Large intestine (tissue), 3 donors: ENCODE measurements at regions not wholly inside any gene's neighbourhood (a gene's known extent, or its start where the extent isn't known, plus 50 kb on each side); places are given as distances from the start of the nearest gene placed in this dataset.

Experiments used
- DNase-seq, 2 donors: peaks; one replicate each; pipeline versions ENCODE4 v3.0.0 to v3.0.0-alpha.2; 2013
- H3K27ac ChIP-seq: one replicate; pipeline ENCODE4 v1.5.1; 2013; ENCODE audit warnings: low read length
- H3K27me3 ChIP-seq: 2 replicates; pipeline ENCODE4 v1.6.1; 2013; ENCODE audit warnings: low read length; ENCODE audit not compliant: control insufficient read depth, insufficient read depth
- H3K36me3 ChIP-seq: 2 replicates; pipeline ENCODE4 v1.6.1; 2013; ENCODE audit warnings: low read length; ENCODE audit not compliant: control insufficient read depth, insufficient read depth
- H3K4me1 ChIP-seq: one replicate; pipeline ENCODE4 v1.6.1; 2013; ENCODE audit warnings: low read length; ENCODE audit not compliant: control insufficient read depth, insufficient read depth
- H3K4me3 ChIP-seq: one replicate; pipeline ENCODE4 v1.5.1; 2013; ENCODE audit warnings: low read length
- H3K9me3 ChIP-seq: one replicate; pipeline ENCODE4 v1.6.1; 2013; ENCODE audit warnings: mild to moderate bottlenecking, low read depth, low read length, moderate library complexity; ENCODE audit not compliant: control insufficient read depth
- WGBS: methylation state at CpG from one replicate; pipeline ENCODE4 v1.1.5; 2013; ENCODE audit warnings: low lambda C conversion rate; ENCODE audit not compliant: insufficient coverage; 5-methylcytosine and 5-hydroxymethylcytosine counted together

GRCh38 chr18:61248589-61248988 is 84.6 kb upstream of the CDH20 start:
- Histone ChIP-seq H3K4me1 (no peaks in the 10 kb centered on the region), H3K9me3 (no peaks in the 10 kb centered on the region), H3K27me3 (no peaks in the 10 kb centered on the region), H3K27ac (no peak overlapping the region), H3K4me3 (no peak overlapping the region), H3K36me3 (no peaks in the 10 kb centered on the region)
- 70% methylated on average over 2 of the region's 3 CpGs for WGBS
- DNase-seq, result no peak

DNA sequence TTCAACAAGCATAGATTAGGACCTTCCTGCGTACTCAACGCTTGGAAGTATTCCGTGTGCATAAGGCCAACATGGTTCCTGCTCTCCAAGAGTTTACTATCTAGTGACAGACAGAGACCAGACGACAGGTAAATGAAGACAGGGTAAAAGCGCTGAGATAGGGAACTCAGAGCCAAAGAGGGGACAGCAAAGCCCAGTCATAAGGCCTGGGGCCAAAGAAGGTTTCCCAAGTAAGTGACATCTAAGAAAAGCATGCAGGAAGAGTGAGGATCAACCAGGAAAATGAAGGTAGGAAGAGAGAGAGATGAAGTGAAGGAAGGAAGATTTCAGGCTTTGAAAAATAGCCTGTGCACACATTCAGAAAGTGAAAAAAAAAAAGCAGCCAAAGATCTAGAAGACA is 76.9 kb upstream of the CDH20 start:
- no peak for DNase-seq
- no peaks in the 10 kb centered on the region for H3K27me3 ChIP-seq
- H3K36me3 ChIP-seq, result no peaks in the 10 kb centered on the region
- no peak overlapping the region for H3K4me3 ChIP-seq
- 90% methylated on average over 2 of the region's 5 CpGs for WGBS
- no peaks in the 10 kb centered on the region for H3K9me3 ChIP-seq
- no peaks in the 10 kb centered on the region for H3K4me1 ChIP-seq
- no peak overlapping the region for H3K27ac ChIP-seq

GRCh38 chr18:61261870-61262269 is 71.4 kb upstream of the CDH20 start:
- H3K9me3 ChIP-seq, result no peaks in the 10 kb centered on the region
- H3K27me3 ChIP-seq, result no peaks in the 10 kb centered on the region
- 90% methylated on average over 2 of the region's 2 CpGs for WGBS
- H3K27ac ChIP-seq, result no peak overlapping the region
- H3K4me3 ChIP-seq, result no peak overlapping the region
- no peaks in the 10 kb centered on the region for H3K4me1 ChIP-seq
- DNase-seq, result no peak
- no peaks in the 10 kb centered on the region for H3K36me3 ChIP-seq

GRCh38 chr18:61272793-61273192 is 60.4 kb upstream of the CDH20 start:
- Histone ChIP-seq H3K9me3 (no peaks in the 10 kb centered on the region), H3K4me3 (no peak overlapping the region), H3K4me1 (no peaks in the 10 kb centered on the region), H3K27ac (no peak overlapping the region), H3K27me3 (no peaks in the 10 kb centered on the region), H3K36me3 (no peaks in the 10 kb centered on the region)
- no CpG with 5 or more reads among the region's 2 CpGs for WGBS
- no peak for DNase-seq

- H3K36me3 ChIP-seq, result no peaks in the 10 kb centered on the region
- H3K4me1 ChIP-seq, result no peaks in the 10 kb centered on the region
- H3K27me3 ChIP-seq, result no peaks in the 10 kb centered on the region
- WGBS, result 96% methylated on average over 3 of the region's 3 CpGs
- no peak overlapping the region for H3K27ac ChIP-seq
- no peaks in the 10 kb centered on the region for H3K9me3 ChIP-seq
- H3K4me3 ChIP-seq, result no peak overlapping the region
- no peak for DNase-seq
Measured at GRCh38 chr18:61273533-61273932, 59.7 kb upstream of the CDH20 start.

DNA sequence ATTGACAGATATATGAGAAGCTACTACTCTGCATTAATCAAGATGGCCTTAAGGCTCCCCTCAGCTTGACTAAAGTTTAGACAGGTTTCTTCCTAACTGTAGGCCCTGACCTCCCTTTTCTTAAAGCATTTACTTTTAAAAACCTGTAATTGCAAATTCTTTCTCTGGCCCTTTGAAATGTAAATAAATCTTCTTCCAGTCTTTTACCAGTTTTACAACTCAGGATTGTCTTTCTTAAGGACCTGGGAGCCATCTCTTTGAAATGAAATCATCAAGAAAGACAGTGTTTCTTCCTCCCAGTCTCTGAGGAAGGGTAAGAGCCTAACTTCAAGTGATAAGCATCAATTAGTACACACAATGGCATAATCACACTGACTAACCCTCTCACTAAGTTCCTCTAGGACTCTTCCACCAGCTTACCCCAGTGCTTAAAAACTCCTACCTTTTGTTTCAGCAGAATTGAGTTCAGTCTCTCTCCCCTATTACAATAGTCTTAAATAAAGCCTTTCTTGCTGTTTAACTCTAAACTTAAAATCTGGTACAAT is 58.7 kb upstream of the CDH20 start:
- H3K27ac ChIP-seq, result no peak overlapping the region
- H3K4me3 ChIP-seq, result no peak overlapping the region
- no peaks in the 10 kb centered on the region for H3K9me3 ChIP-seq
- H3K27me3 ChIP-seq, result no peaks in the 10 kb centered on the region
- H3K4me1 ChIP-seq, result no peaks in the 10 kb centered on the region
- no peaks in the 10 kb centered on the region for H3K36me3 ChIP-seq
- DNase-seq, result no peak

DNA sequence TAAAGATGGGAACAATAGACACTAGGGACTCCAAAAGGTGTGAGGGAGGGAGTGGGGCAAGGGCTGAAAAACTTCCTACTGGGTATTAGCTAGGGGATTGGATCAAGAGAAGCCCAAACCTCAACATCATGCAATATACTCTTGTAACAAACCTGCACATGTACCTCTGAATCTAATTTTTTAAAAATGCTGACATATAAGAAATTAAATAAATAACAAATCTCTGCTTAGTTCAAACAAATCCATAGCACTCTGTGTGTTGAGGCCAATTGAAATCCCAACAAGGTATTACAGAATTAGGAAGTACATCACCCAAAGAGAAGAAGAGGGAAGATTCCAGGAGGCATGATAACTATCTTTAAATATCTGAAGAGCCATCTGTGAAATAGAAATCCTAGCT is 55.4 kb upstream of the CDH20 start:
- Histone ChIP-seq H3K27ac (no peak overlapping the region), H3K4me3 (no peak overlapping the region), H3K27me3 (no peaks in the 10 kb centered on the region), H3K9me3 (peaks cover 3% of the 10 kb centered on the region), H3K4me1 (no peaks in the 10 kb centered on the region), H3K36me3 (no peaks in the 10 kb centered on the region)
- DNase-seq, result no peak

DNA sequence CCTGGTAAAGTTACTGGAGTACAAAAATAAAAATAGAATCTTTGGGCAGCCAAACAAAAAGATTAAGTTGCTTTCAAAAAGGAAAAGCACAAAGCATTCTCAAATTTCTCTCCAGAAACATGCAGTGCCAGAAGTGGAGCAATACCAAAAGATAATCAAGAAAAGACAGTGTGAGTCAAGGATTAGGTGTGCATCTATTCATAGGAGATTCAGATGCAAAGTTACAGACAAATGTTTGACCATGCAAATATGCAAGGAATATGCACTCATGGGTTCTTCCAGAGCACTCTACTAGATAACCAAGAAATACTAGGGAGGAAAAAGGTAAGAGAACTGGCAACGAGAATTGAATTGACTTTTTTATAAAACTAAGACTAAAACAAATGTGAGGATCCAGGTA is 51.8 kb upstream of the CDH20 start:
- H3K36me3 ChIP-seq, result no peaks in the 10 kb centered on the region
- H3K4me1 ChIP-seq, result no peaks in the 10 kb centered on the region
- H3K27me3 ChIP-seq, result no peaks in the 10 kb centered on the region
- 100% methylated on average over 1 of the region's 1 CpG for WGBS
- no peak overlapping the region for H3K4me3 ChIP-seq
- H3K27ac ChIP-seq, result no peak overlapping the region
- no peak for DNase-seq
- peaks cover 3% of the 10 kb centered on the region for H3K9me3 ChIP-seq

GRCh38 chr18:61282926-61283325 is 50.3 kb upstream of the CDH20 start:
- 67% methylated on average over 1 of the region's 2 CpGs for WGBS
- Histone ChIP-seq H3K9me3 (peaks cover 3% of the 10 kb centered on the region), H3K4me3 (no peak overlapping the region), H3K27me3 (no peaks in the 10 kb centered on the region), H3K27ac (no peak overlapping the region), H3K4me1 (no peaks in the 10 kb centered on the region), H3K36me3 (no peaks in the 10 kb centered on the region)
- no peak for DNase-seq
